HL-60 (cell line): ENCODE measurements at regions not wholly inside any gene's neighbourhood (a gene's known extent, or its start where the extent isn't known, plus 50 kb on each side); places are given as distances from the start of the nearest gene placed in this dataset.

ENCODE experiments used
- POLR2AphosphoS5 ChIP-seq: IDR thresholded peaks from 2 replicates; pipeline ENCODE4 v1.6.1; 2012; ENCODE audit warnings: low read depth
- TF ChIP-seq, protein P1 (sequence below): IDR thresholded peaks from one replicate; pipeline ENCODE4 v1.5.1; 2011; ENCODE audit warnings: low read length, control low read depth, inconsistent platforms; ENCODE audit not compliant: insufficient read depth
- TF ChIP-seq, protein P2 (sequence below): IDR thresholded peaks from 2 replicates; pipeline ENCODE4 v1.6.1; 2012; ENCODE audit warnings: low read depth; ENCODE audit not compliant: insufficient replicate concordance

DNA sequence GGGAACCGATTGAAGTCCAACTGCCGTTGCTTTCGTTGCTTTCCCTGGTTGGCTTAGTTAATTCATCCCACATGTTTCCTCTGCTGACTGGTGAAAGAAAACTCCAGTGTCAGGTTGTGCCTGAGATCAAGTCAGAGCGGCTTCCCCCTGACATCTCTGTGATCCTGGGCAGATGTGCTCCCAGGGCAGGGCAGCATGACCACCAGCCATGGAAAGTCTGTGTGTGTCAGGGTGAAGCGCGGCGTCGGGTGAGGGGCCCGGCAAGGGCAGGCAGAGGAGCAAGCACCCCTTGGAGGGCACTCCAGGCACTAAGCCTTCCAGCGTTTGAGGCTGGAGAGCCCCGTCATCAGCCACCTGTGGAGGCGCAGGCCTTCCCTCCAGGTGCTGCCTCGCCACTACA, 54.5 kb upstream of the IGF1 start:
- TF ChIP-seq, protein P1, sequence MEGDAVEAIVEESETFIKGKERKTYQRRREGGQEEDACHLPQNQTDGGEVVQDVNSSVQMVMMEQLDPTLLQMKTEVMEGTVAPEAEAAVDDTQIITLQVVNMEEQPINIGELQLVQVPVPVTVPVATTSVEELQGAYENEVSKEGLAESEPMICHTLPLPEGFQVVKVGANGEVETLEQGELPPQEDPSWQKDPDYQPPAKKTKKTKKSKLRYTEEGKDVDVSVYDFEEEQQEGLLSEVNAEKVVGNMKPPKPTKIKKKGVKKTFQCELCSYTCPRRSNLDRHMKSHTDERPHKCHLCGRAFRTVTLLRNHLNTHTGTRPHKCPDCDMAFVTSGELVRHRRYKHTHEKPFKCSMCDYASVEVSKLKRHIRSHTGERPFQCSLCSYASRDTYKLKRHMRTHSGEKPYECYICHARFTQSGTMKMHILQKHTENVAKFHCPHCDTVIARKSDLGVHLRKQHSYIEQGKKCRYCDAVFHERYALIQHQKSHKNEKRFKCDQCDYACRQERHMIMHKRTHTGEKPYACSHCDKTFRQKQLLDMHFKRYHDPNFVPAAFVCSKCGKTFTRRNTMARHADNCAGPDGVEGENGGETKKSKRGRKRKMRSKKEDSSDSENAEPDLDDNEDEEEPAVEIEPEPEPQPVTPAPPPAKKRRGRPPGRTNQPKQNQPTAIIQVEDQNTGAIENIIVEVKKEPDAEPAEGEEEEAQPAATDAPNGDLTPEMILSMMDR = no peak
- TF ChIP-seq POLR2AphosphoS5 = no peak
- TF ChIP-seq, protein P2, sequence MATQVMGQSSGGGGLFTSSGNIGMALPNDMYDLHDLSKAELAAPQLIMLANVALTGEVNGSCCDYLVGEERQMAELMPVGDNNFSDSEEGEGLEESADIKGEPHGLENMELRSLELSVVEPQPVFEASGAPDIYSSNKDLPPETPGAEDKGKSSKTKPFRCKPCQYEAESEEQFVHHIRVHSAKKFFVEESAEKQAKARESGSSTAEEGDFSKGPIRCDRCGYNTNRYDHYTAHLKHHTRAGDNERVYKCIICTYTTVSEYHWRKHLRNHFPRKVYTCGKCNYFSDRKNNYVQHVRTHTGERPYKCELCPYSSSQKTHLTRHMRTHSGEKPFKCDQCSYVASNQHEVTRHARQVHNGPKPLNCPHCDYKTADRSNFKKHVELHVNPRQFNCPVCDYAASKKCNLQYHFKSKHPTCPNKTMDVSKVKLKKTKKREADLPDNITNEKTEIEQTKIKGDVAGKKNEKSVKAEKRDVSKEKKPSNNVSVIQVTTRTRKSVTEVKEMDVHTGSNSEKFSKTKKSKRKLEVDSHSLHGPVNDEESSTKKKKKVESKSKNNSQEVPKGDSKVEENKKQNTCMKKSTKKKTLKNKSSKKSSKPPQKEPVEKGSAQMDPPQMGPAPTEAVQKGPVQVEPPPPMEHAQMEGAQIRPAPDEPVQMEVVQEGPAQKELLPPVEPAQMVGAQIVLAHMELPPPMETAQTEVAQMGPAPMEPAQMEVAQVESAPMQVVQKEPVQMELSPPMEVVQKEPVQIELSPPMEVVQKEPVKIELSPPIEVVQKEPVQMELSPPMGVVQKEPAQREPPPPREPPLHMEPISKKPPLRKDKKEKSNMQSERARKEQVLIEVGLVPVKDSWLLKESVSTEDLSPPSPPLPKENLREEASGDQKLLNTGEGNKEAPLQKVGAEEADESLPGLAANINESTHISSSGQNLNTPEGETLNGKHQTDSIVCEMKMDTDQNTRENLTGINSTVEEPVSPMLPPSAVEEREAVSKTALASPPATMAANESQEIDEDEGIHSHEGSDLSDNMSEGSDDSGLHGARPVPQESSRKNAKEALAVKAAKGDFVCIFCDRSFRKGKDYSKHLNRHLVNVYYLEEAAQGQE = no peak
